NCI-H2227 (cell line): ENCODE measurements at regions not wholly inside any gene's neighbourhood (a gene's known extent, or its start where the extent isn't known, plus 50 kb on each side); places are given as distances from the start of the nearest gene placed in this dataset.

ENCODE experiments used
- DNase-seq: peaks from one replicate; lab custom pipeline; 2025; ENCODE audit not compliant: unreplicated experiment; lab: John Stamatoyannopoulos, UW

GRCh38 chr11:70532731-70533130 lies 134.4 kb downstream of the CTTN start:
- no peak for DNase-seq

DNA sequence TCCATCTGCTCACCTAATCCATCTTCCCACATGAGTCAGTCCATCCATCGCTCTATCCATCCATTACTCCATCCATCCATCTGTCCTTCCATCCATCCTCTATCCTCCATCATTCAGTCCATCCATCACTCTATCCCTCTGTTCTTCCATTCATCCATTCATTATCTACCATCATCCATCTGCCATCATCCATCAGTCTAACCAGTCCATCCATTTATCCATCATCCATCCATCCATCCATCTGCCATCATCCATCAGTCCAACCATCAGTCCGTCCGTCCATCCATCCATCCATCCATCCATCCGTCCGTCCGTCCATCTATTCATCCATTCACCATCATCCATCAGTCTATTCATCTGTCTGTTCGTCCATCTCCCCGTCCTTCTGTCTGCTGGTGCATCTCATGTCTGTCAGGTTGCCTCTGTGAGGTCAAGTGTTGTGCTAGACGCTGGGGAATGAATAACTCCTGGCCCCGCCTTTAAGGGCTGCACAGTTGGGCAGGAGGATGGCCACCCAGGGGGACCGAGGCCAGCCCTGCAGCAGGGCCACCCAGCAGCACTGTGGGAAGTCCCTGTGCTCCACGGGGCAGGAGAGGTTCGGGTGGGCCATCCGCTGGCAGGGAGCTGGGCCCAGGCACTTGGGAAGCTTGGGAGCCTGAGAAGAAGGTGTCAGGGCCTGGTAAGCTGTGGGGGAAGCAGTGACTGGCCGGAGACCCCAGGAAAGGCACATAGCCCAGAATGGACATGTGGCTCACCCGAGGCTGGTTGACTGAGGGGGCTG lies 137.1 kb downstream of the CTTN start:
- no peak for DNase-seq

GRCh38 chr11:70536051-70536877 lies 137.9 kb downstream of the CTTN start:
- DNase-seq = no peak

- no peak for DNase-seq
Observed at GRCh38 chr11:70537576-70538571, 139.5 kb downstream of the CTTN start.

DNA sequence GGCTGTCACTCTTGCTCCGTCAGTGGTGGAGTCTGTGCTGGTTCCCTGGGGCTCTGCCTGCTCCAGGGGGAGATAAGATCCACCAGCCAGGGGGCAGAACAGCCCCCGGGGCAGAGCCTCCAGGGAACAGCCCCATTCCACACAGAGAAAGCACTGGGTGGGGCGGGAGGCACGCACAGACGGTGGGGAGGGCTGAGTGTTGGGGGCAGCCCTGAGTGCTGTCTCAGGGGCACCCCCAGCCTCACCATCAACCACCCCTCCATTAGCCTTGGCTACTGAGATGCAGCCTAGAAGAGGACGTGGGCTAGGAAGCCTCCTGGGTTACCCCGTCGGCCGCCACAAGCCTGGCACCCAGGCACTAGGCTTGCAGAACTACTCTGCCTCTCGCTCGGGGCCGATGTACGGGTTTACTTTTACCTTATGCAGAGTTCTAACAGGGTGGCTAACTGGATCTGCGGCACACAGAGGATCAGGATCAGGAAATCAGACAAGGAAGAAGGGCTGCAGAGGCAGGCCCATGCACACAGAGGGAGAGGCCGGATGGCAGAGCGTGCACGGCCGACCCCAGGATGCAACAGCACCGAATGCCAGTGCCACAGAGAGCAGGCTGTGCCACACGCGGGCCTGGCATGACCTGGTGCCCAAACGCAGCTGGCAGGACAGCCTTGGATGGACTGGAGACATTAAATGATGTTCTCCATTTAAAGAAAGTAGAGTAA lies 140.5 kb downstream of the CTTN start:
- DNase-seq = no peak

- DNase-seq = no peak
Observed at GRCh38 chr11:70539360-70540095, 141.2 kb downstream of the CTTN start.

GRCh38 chr11:70540196-70540595 lies 141.9 kb downstream of the CTTN start:
- DNase-seq = no peak

- DNase-seq = no peak
Observed at GRCh38 chr11:70541176-70541575, 142.8 kb downstream of the CTTN start.

GRCh38 chr11:70541699-70542098 lies 143.4 kb downstream of the CTTN start:
- DNase-seq = no peak

DNA sequence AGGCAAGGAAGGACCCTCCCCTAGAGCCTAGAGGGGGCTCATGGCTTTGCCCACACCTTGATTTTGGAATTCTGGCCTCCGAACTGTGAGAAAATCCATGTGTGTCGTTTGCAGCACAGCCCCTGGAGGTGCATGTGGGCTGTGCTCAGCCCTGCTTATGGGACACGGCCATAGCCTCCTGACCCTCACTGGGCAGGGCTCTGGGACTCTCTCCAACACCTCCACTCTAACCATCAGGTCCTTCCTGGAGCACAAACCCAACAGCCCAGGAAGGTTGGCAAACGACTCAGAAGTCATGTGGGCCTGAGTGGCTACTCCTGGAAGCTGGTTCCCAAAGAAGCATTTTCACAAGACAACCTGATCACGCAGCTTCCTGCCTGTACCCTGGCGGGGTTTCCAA lies 144.1 kb downstream of the CTTN start:
- no peak for DNase-seq

GRCh38 chr11:70542811-70543210 lies 144.5 kb downstream of the CTTN start:
- DNase-seq = no peak

DNA sequence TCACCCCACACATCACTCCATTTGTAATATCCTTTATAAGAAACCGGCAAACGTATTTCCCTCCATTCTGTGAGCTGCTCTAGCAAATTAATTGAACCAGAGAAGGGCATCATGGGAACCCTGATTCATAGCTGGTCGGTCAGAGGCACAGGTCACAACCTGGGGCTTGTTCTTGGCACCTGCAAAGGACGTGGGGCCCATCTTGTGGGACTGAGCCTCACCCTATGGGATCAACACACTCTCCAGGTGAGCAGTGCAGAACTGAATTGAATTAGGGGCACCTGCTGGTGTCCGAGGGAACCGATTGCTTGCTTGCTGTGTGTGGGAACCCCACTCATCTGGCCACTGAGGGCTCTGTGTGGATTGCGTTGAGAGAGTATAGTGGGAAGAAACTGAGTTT lies 145.3 kb downstream of the CTTN start:
- DNase-seq = no peak

DNA sequence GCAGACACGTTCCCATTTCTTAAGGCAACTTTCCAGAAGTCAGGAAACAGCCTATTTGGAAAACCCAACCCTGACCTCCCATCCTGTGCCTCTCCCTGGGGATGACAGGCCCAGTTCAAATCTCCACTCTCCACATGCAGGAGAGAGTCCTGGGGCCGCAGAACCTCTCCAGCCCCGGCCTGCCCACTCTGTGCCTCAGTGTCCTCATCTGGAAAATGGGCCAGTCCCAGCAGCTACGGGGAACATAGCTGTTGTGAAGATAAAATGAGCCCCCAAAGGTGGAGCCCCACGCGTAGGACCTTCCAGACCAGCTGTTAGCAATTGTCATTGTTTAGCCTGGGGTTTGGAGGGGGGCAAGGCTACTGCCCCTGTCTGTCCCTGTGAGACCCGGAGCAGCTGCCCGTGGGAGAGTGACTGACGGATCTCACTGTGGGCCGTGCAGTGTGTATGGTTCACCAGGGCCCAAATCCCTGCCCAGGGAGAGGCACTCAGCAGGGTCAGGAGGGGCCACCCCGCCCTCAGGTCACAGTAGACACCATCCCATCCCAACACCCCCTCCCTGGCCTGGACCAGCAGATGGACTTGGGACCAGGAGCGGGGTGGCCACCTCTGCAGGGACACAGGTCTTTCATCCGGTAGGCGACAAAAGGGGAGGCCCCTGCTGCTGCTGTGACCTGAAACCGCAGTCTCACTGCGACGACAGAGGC lies 145.9 kb downstream of the CTTN start:
- no peak for DNase-seq

DNA sequence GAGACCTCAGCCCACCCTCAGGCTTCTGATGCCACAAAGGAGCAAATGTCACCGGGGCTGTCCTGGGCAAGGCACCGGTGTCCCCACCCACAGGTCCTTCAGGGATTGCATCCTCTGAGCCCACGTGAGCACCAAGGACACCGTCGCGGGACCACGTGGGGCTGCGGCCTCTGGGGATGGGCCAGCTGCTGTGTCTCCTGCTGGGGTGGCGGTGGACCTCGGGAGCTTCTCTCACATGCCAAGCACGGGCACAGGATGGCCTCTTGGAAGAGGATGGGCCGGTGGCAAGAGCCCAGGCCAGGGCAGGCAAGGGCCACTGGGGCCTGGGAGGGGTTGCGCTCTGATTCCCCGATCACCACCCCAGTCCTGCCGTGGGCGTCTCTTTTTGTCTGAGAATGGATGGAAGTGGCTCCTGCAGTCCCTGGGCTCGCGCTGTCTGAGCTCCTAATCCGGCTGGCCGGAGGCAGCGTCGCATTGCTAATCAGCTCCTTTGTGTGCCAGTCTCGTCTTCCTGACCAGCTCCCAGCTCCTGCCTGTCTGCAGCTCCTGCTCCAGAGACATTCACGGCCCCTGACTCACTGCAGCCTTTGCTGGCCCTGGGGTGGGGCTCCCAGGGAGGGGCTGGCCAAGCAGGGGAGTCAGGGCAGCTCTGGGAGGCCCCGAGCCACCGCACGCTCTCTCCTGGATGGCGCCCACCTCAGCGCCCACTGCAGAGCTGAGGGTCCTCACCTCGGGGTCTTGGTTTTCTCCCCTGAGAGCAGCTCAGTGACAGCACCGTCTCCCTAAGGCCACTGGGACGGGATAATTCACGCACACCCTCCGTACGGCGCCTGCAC lies 146.7 kb downstream of the CTTN start:
- DNase-seq = peak; percentile 29

- no peak for DNase-seq
Observed at GRCh38 chr11:70545610-70545912, 147.2 kb downstream of the CTTN start.

GRCh38 chr11:70546191-70546940 lies 148.0 kb downstream of the CTTN start:
- DNase-seq = no peak

GRCh38 chr11:70547386-70547785 lies 149.1 kb downstream of the CTTN start:
- DNase-seq = no peak
